ENCODE measurements at regions not wholly inside any gene's neighbourhood (a gene's known extent, or its start where the extent isn't known, plus 50 kb on each side); places are given as distances from the start of the nearest gene placed in this dataset.

- Mint-ChIP-seq H3K9me3 (ENCODE audit: low read depth) (peaks cover 3% of the 10 kb centered on the region), H3K27me3 (no peaks in the 10 kb centered on the region), H3K4me1 (ENCODE audit: low read depth) (no peaks in the 10 kb centered on the region), H3K27ac (no peak overlapping the region), H3K4me3 (ENCODE audit: low read depth) (no peak overlapping the region), H3K36me3 (ENCODE audit: insufficient read depth) (no peaks in the 10 kb centered on the region)
- DNase-seq (ENCODE audit: low spot score, unreplicated experiment), result no peak
- no peak for TF ChIP-seq CTCF (IDR thresholded peaks at IDR 0.05; ENCODE audit: unreplicated experiment)
Observed at GRCh38 chr2:235286622-235287374, 207.0 kb upstream of the AGAP1 start.

- Mint-ChIP-seq H3K9me3 (ENCODE audit: low read depth) (peaks cover 3% of the 10 kb centered on the region), H3K27me3 (peaks cover 2% of the 10 kb centered on the region), H3K4me1 (ENCODE audit: low read depth) (no peaks in the 10 kb centered on the region), H3K27ac (no peak overlapping the region), H3K36me3 (ENCODE audit: insufficient read depth) (no peaks in the 10 kb centered on the region), H3K4me3 (ENCODE audit: low read depth) (no peak overlapping the region)
- no peak for DNase-seq (ENCODE audit: low spot score, unreplicated experiment)
- no peak for TF ChIP-seq CTCF (IDR thresholded peaks at IDR 0.05; ENCODE audit: unreplicated experiment)
Observed at GRCh38 chr2:235287375-235287733, 206.5 kb upstream of the AGAP1 start.

DNA sequence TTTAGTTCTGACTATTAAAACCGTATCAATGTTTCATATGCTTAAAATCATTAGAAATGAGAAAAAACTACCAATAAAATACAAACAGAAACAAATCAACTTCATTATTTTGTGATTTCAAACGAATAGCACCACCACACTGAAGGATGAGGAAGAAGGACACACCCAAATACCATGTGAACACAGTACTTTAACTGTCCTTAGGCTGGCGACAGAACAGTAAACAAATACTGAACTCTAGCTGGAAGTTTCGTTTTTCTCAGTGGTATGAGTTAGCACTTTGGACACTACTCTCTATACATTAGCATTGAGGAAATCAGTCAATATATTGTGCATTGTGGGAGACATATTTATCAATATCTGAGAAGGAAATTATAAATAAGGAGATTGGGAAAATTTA, 202.4 kb upstream of the AGAP1 start:
- H3K27me3 Mint-ChIP-seq, result peaks cover 7% of the 10 kb centered on the region
- H3K36me3 Mint-ChIP-seq (ENCODE audit: insufficient read depth), result no peaks in the 10 kb centered on the region
- no peak for DNase-seq (ENCODE audit: low spot score, unreplicated experiment)
- H3K4me1 Mint-ChIP-seq (ENCODE audit: low read depth), result no peaks in the 10 kb centered on the region
- no peak overlapping the region for H3K4me3 Mint-ChIP-seq (ENCODE audit: low read depth)
- H3K9me3 Mint-ChIP-seq (ENCODE audit: low read depth), result peaks cover 3% of the 10 kb centered on the region
- no peak overlapping the region for H3K27ac Mint-ChIP-seq
- no peak for TF ChIP-seq CTCF (IDR thresholded peaks at IDR 0.05; ENCODE audit: unreplicated experiment)

DNA sequence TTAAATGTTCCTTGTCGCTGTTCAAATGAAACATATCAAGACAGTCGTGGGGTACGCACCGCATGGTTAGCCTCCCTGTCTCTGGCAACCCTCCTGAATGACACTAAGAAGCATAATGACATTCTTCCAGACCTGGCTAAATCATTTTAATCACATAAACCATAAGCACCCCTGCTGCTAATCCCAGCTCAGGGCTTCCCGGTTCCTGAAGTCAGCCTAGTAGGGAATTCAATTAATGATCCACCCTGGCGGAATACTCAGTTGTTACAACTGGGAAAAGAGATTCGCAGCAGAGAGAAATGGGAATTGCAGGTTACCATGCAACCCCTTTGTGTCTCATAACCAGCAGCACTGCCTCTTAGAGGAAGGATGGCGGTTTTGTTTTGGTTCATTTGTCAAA, 200.8 kb upstream of the AGAP1 start:
- Mint-ChIP-seq H3K4me1 (ENCODE audit: low read depth) (no peaks in the 10 kb centered on the region), H3K36me3 (ENCODE audit: insufficient read depth) (no peaks in the 10 kb centered on the region), H3K27ac (no peak overlapping the region), H3K4me3 (ENCODE audit: low read depth) (no peak overlapping the region), H3K9me3 (ENCODE audit: low read depth) (peaks cover 3% of the 10 kb centered on the region), H3K27me3 (peaks cover 7% of the 10 kb centered on the region)
- no peak for DNase-seq (ENCODE audit: low spot score, unreplicated experiment)
- no peak for TF ChIP-seq CTCF (IDR thresholded peaks at IDR 0.05; ENCODE audit: unreplicated experiment)

- no peak overlapping the region for H3K27ac Mint-ChIP-seq
- H3K9me3 Mint-ChIP-seq (ENCODE audit: low read depth), result no peaks in the 10 kb centered on the region
- H3K4me1 Mint-ChIP-seq (ENCODE audit: low read depth), result no peaks in the 10 kb centered on the region
- DNase-seq (ENCODE audit: low spot score, unreplicated experiment), result no peak
- no peak for TF ChIP-seq CTCF (IDR thresholded peaks at IDR 0.05; ENCODE audit: unreplicated experiment)
- no peak overlapping the region for H3K4me3 Mint-ChIP-seq (ENCODE audit: low read depth)
- no peaks in the 10 kb centered on the region for H3K36me3 Mint-ChIP-seq (ENCODE audit: insufficient read depth)
- peaks cover 12% of the 10 kb centered on the region for H3K27me3 Mint-ChIP-seq
Observed at GRCh38 chr2:235295831-235296230, 198.0 kb upstream of the AGAP1 start.
